Esophagus squamous epithelium (tissue), 5 donors: ENCODE measurements at regions not wholly inside any gene's neighbourhood (a gene's known extent, or its start where the extent isn't known, plus 50 kb on each side); places are given as distances from the start of the nearest gene placed in this dataset.
A peak's percentile ranks its signal among the peaks of the same experiment; 100 is the strongest.

Experiments used
- DNase-seq: peaks from one replicate; lab custom pipeline; 2025; lab: John Stamatoyannopoulos, UW
- H3K27ac ChIP-seq, 4 donors: fragments of 200-600 bp; sonication (generic); one replicate each; pipeline ENCODE4 v1.5.1; 2016 to 2019; ENCODE audit warnings: mild to moderate bottlenecking in 1 of 4
- H3K27me3 ChIP-seq, 4 donors: fragments of 200-600 bp; sonication (generic); 1 replicate in 3 of 4; 2 replicates in 1 of 4; pipeline versions ENCODE4 v1.5.1 to v1.6.0; 2017 to 2021; ENCODE audit warnings: antibody characterized with exemption in 1 of 4
- H3K36me3 ChIP-seq, 3 donors: fragments of 200-600 bp; sonication (generic); one replicate each; pipeline ENCODE4 v1.5.1; 2016 to 2019
- H3K4me1 ChIP-seq, 3 donors: fragments of 200-600 bp; sonication (generic); one replicate each; pipeline ENCODE4 v1.5.1; 2017 to 2019
- H3K4me3 ChIP-seq, 4 donors: fragments of 200-600 bp; sonication (generic); 1 replicate in 3 of 4; 2 replicates in 1 of 4; pipeline ENCODE4 v1.5.1; 2016 to 2019; ENCODE audit warnings: mild to moderate bottlenecking in 2 of 4, moderate library complexity in 1 of 4
- H3K9me3 ChIP-seq, 3 donors: fragments of 200-600 bp; sonication (generic); one replicate each; pipeline ENCODE4 v1.5.1; 2016 to 2019
- POLR2A ChIP-seq, 4 donors: fragments of 450-650 bp; IDR thresholded peaks; one replicate each; pipeline ENCODE4 v1.6.1; 2017; ENCODE audit warnings: antibody characterized with exemption in 4 of 4, mild to moderate bottlenecking in 4 of 4, moderate library complexity in 3 of 4
- WGBS, 2 donors: methylation state at CpG; one replicate each; pipeline ENCODE4 v1.1.5; 2018; 5-methylcytosine and 5-hydroxymethylcytosine counted together
- intact Hi-C: fragments of 100-400 bp; cut with DNase I; formaldehyde crosslinking; loops from one replicate; pipeline ENCODE4 v1.15.0; 2022
- TF ChIP-seq, protein P1 (sequence below), 6 experiments: fragments of 450-650 bp in 4 of 6; fragments of 200-600 bp in 2 of 6; sonication (generic) in 2 of 6; IDR thresholded peaks; one replicate each; pipeline ENCODE4 v1.5.1; 2016 to 2019; ENCODE audit warnings: antibody characterized with exemption in 6 of 6, mild to moderate bottlenecking in 4 of 6, moderate library complexity in 4 of 6
- donor health status: DM: yes; HTN: yes; CAD: no.

GRCh38 chr2:226660526-226660925 lies 139.1 kb downstream of the IRS1 start:
- intact Hi-C loops, result no loop called here
- Histone ChIP-seq H3K27ac (peak overlapping the region in 3 of 4 donors; percentile 49 to 73 (median 71)), H3K4me3 (no peak overlapping the region), H3K36me3 (no peaks in the 10 kb centered on the region), H3K4me1 (peaks cover 0 to 37% (median 27%) of the 10 kb centered on the region in 3 donors), H3K27me3 (peaks cover 0 to 13% (median 0%) of the 10 kb centered on the region in 4 donors), H3K9me3 (no peaks in the 10 kb centered on the region)
- TF ChIP-seq, protein P1, sequence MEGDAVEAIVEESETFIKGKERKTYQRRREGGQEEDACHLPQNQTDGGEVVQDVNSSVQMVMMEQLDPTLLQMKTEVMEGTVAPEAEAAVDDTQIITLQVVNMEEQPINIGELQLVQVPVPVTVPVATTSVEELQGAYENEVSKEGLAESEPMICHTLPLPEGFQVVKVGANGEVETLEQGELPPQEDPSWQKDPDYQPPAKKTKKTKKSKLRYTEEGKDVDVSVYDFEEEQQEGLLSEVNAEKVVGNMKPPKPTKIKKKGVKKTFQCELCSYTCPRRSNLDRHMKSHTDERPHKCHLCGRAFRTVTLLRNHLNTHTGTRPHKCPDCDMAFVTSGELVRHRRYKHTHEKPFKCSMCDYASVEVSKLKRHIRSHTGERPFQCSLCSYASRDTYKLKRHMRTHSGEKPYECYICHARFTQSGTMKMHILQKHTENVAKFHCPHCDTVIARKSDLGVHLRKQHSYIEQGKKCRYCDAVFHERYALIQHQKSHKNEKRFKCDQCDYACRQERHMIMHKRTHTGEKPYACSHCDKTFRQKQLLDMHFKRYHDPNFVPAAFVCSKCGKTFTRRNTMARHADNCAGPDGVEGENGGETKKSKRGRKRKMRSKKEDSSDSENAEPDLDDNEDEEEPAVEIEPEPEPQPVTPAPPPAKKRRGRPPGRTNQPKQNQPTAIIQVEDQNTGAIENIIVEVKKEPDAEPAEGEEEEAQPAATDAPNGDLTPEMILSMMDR (IDR thresholded peaks at IDR 0.05), result no peak
- no peak for TF ChIP-seq POLR2A (IDR thresholded peaks at IDR 0.05)
- 42 to 50% methylated on average over 1 of the region's 1 CpG for WGBS, 2 donors
- no peak for DNase-seq

DNA sequence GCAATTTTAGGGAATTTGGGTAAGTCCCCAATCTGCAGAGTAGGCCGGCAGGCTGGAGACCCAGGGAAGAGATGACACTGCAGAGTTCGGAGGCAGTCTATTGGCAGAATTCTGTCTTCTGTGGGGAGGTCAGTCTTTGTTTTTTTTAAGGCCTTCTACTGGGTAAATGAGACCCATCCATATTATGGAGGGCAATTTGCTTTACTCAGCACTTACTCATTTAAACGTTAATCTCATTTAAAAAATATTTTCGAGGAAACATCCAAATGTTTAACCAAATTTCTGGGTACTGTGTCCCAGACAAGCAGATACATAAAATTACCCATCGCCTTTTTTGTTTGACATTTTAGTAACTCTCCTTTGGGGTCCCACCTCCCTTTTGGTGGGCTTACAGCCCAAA lies 139.5 kb downstream of the IRS1 start:
- Histone ChIP-seq H3K4me3 (no peak overlapping the region), H3K9me3 (no peaks in the 10 kb centered on the region), H3K27me3 (peaks cover 0 to 13% (median 0%) of the 10 kb centered on the region in 4 donors), H3K27ac (peak overlapping the region in 3 of 4 donors; percentile 49 to 73 (median 71)), H3K36me3 (no peaks in the 10 kb centered on the region), H3K4me1 (peaks cover 0 to 37% (median 27%) of the 10 kb centered on the region in 3 donors)
- intact Hi-C loops, result no loop called here
- DNase-seq, result no peak
- no peak for TF ChIP-seq POLR2A (IDR thresholded peaks at IDR 0.05)
- TF ChIP-seq, protein P1 (IDR thresholded peaks at IDR 0.05), result no peak
- 79 to 82% methylated on average over 5 of the region's 5 CpGs for WGBS, 2 donors

- 81 to 83% methylated on average over 3 to 5 of the region's 6 CpGs for WGBS, 2 donors
- Histone ChIP-seq H3K36me3 (no peaks in the 10 kb centered on the region), H3K27me3 (peaks cover 0 to 13% (median 0%) of the 10 kb centered on the region in 4 donors), H3K27ac (peak overlapping the region in 1 of 4 donors; percentile 36), H3K4me3 (no peak overlapping the region), H3K4me1 (peaks cover 0 to 37% (median 27%) of the 10 kb centered on the region in 3 donors), H3K9me3 (no peaks in the 10 kb centered on the region)
- no peak for TF ChIP-seq POLR2A (IDR thresholded peaks at IDR 0.05)
- TF ChIP-seq, protein P1 (IDR thresholded peaks at IDR 0.05), result no peak
- intact Hi-C loops, result loop anchor here (10.0 kb wide), 1 partner anchor 135 kb away; the partner anchor contains the start of gene IRS1
- DNase-seq, result no peak
These were observed 140.2 kb downstream of the IRS1 start for GRCh38 chr2:226659410-226659809.

DNA sequence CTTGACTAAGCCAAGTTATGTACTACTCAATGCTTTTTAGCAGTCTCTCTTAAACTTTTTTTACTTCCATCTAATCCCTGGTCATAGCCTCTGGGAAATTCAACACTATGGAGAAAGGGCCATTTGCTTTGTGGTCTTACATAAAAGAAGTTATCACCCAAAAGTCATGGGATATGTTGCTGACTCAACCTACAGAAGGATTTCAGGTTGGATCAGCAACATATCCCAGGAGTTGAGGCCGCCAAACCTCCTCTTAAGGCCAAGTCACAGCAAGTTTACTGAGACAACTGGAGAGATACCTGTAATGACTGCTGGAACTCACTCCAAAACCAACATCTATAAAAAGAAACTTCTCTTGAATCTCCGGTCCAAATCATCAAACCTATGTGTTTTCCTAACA lies 141.1 kb downstream of the IRS1 start:
- H3K4me3 ChIP-seq, result no peak overlapping the region
- H3K27ac ChIP-seq, result peak overlapping the region in 1 of 4 donors; percentile 36
- intact Hi-C loops, result loop anchor here (10.0 kb wide), 1 partner anchor 136 kb away; the partner anchor contains the start of gene IRS1
- WGBS, 2 donors, result 12 to 64% methylated on average over 2 of the region's 2 CpGs
- H3K9me3 ChIP-seq, result no peaks in the 10 kb centered on the region
- H3K4me1 ChIP-seq, result peaks cover 0 to 38% (median 27%) of the 10 kb centered on the region in 3 donors
- no peak for DNase-seq
- H3K27me3 ChIP-seq, result peaks cover 0 to 13% (median 0%) of the 10 kb centered on the region in 4 donors
- TF ChIP-seq, protein P1 (IDR thresholded peaks at IDR 0.05), result no peak
- no peak for TF ChIP-seq POLR2A (IDR thresholded peaks at IDR 0.05)
- no peaks in the 10 kb centered on the region for H3K36me3 ChIP-seq

DNA sequence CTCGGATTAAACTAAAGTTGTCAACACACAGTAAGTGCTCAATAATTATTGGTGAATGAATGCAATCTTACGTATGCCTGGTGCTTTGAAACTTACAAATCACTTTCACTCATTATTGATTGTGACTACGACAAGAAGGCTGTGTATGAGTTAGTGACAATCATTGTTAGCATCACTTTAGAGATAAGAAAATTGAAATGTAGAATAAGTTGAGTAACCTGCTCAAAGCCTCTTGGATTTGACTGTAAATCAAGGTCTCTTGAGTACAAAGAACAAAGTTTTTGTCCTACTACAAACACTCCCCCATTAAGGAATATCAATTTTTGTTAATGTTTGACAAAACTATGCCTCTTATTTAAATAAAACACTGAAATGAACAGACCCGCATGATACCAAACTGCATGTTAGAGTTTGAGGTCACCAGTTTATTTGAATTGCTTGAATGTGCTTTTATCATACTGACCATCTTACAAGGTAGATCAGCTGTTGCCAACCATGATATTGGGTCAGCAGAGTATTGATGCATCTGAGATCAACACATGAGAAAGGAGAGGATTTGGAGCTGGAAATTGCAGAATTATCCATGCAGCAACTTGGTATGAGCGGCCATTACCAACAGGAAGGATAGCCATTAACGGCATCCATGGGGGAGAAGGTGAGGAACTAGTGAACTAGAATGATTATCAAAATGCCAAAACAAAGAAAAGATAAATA lies 142.1 kb downstream of the IRS1 start:
- H3K27me3 ChIP-seq, result peaks cover 0 to 13% (median 0%) of the 10 kb centered on the region in 4 donors
- intact Hi-C loops, result loop anchor here (10.0 kb wide), 1 partner anchor 137 kb away; the partner anchor contains the start of gene IRS1
- no peaks in the 10 kb centered on the region for H3K36me3 ChIP-seq
- H3K4me1 ChIP-seq, result peaks cover 0 to 48% (median 27%) of the 10 kb centered on the region in 3 donors
- no peak overlapping the region for H3K27ac ChIP-seq
- 91 to 96% methylated on average over 6 of the region's 6 CpGs for WGBS, 2 donors
- DNase-seq, result no peak
- no peak overlapping the region for H3K4me3 ChIP-seq
- TF ChIP-seq, protein P1 (IDR thresholded peaks at IDR 0.05), result no peak
- TF ChIP-seq POLR2A (IDR thresholded peaks at IDR 0.05), result no peak
- H3K9me3 ChIP-seq, result no peaks in the 10 kb centered on the region
